Lower lobe of right lung (tissue), 2 donors: ENCODE measurements at regions not wholly inside any gene's neighbourhood (a gene's known extent, or its start where the extent isn't known, plus 50 kb on each side); places are given as distances from the start of the nearest gene placed in this dataset.

Source experiments
- ATAC-seq, 2 donors: fragments of 200-7000 bp; cut with Tn5 transposase; one replicate each; pipeline ENCODE4 v1.9.1; 2020 to 2022; ENCODE audit warnings: mild to moderate bottlenecking in 2 of 2, moderate library complexity in 2 of 2
- DNase-seq: peaks from one replicate; pipeline ENCODE4 v3.0.0-alpha.2; 2020
- H3K27ac ChIP-seq: fragments of 200-600 bp; one replicate; pipeline ENCODE4 v1.8.0; 2022
- H3K27me3 ChIP-seq: fragments of 200-600 bp; one replicate; pipeline ENCODE4 v1.8.0; 2022; ENCODE audit warnings: low read depth
- H3K36me3 ChIP-seq: fragments of 200-600 bp; one replicate; pipeline ENCODE4 v1.8.0; 2022; ENCODE audit warnings: mild to moderate bottlenecking
- H3K4me1 ChIP-seq: fragments of 200-600 bp; one replicate; pipeline ENCODE4 v1.8.0; 2022
- H3K4me3 ChIP-seq: fragments of 200-600 bp; one replicate; pipeline ENCODE4 v1.8.0; 2022; ENCODE audit warnings: mild to moderate bottlenecking
- H3K9me3 ChIP-seq: fragments of 200-600 bp; one replicate; pipeline ENCODE4 v1.8.0; 2022
- CTCF ChIP-seq: fragments of 200-600 bp; IDR thresholded peaks from one replicate; pipeline ENCODE4 v1.8.0; 2022; ENCODE audit warnings: antibody characterized with exemption, mild to moderate bottlenecking
- intact Hi-C: fragments of 100-400 bp; cut with DNase I; formaldehyde crosslinking; loops from one replicate; pipeline ENCODE4 v1.11.0; 2022
- donor health status: DM: no; HTN: yes; CAD: no; lungs with severe emphysema.

GRCh38 chr5:143534761-143535154, 131.3 kb upstream of the NR3C1 start:
- TF ChIP-seq CTCF = no peak
- Histone ChIP-seq H3K4me3 (no peak overlapping the region), H3K36me3 (no peaks in the 10 kb centered on the region), H3K27ac (no peak overlapping the region), H3K27me3 (no peaks in the 10 kb centered on the region), H3K4me1 (no peaks in the 10 kb centered on the region), H3K9me3 (peaks cover 5% of the 10 kb centered on the region)
- ATAC-seq = no peak
- no peak for DNase-seq
- intact Hi-C loops = no loop called here

GRCh38 chr5:143533978-143534760, 130.7 kb upstream of the NR3C1 start:
- intact Hi-C loops = no loop called here
- TF ChIP-seq CTCF = no peak
- no peaks in the 10 kb centered on the region for H3K36me3 ChIP-seq
- H3K9me3 ChIP-seq = peaks cover 5% of the 10 kb centered on the region
- ATAC-seq (no peak), DNase-seq (no peak)
- no peak overlapping the region for H3K27ac ChIP-seq
- no peaks in the 10 kb centered on the region for H3K27me3 ChIP-seq
- H3K4me1 ChIP-seq = no peaks in the 10 kb centered on the region
- no peak overlapping the region for H3K4me3 ChIP-seq

GRCh38 chr5:143533475-143533874, 130.0 kb upstream of the NR3C1 start:
- no peaks in the 10 kb centered on the region for H3K27me3 ChIP-seq
- H3K36me3 ChIP-seq = no peaks in the 10 kb centered on the region
- no peaks in the 10 kb centered on the region for H3K4me1 ChIP-seq
- ATAC-seq (no peak), DNase-seq (no peak)
- intact Hi-C loops = no loop called here
- H3K9me3 ChIP-seq = peaks cover 5% of the 10 kb centered on the region
- H3K27ac ChIP-seq = no peak overlapping the region
- no peak overlapping the region for H3K4me3 ChIP-seq
- no peak for TF ChIP-seq CTCF

- Histone ChIP-seq H3K4me3 (no peak overlapping the region), H3K27ac (no peak overlapping the region), H3K27me3 (no peaks in the 10 kb centered on the region), H3K4me1 (no peaks in the 10 kb centered on the region), H3K36me3 (no peaks in the 10 kb centered on the region), H3K9me3 (no peaks in the 10 kb centered on the region)
- DNase-seq (no peak), ATAC-seq (no peak)
- TF ChIP-seq CTCF = no peak
- intact Hi-C loops = no loop called here
Measured at GRCh38 chr5:143527808-143528207, 124.3 kb upstream of the NR3C1 start.

- ATAC-seq (no peak), DNase-seq (no peak)
- no peak overlapping the region for H3K27ac ChIP-seq
- H3K4me3 ChIP-seq = no peak overlapping the region
- no peaks in the 10 kb centered on the region for H3K9me3 ChIP-seq
- no peaks in the 10 kb centered on the region for H3K27me3 ChIP-seq
- no peaks in the 10 kb centered on the region for H3K36me3 ChIP-seq
- no peak for TF ChIP-seq CTCF
- intact Hi-C loops = no loop called here
- no peaks in the 10 kb centered on the region for H3K4me1 ChIP-seq
Measured at GRCh38 chr5:143525176-143525575, 121.7 kb upstream of the NR3C1 start.
